Keratinocyte (primary cell): ENCODE measurements at regions not wholly inside any gene's neighbourhood (a gene's known extent, or its start where the extent isn't known, plus 50 kb on each side); places are given as distances from the start of the nearest gene placed in this dataset.

Source experiments
- CTCF ChIP-seq, 3 experiments: IDR thresholded peaks in 1 of 3; conservative IDR thresholded peaks in 1 of 3; optimal IDR thresholded peaks in 1 of 3; 2 replicates in 2 of 3; 3 replicates in 1 of 3; pipeline versions ENCODE3 to v1.5.1; 2011; ENCODE audit warnings: low read length in 3 of 3, mild to moderate bottlenecking in 3 of 3, moderate library complexity in 2 of 3, control low read depth in 1 of 3, inconsistent platforms in 1 of 3; ENCODE audit not compliant: insufficient read depth in 2 of 3; ENCODE audit errors: extremely low read depth in 1 of 3
- EZH2 ChIP-seq: IDR thresholded peaks from one replicate; pipeline ENCODE4 v1.6.1; 2012; ENCODE audit warnings: inconsistent platforms, mild to moderate bottlenecking, low read length, moderate library complexity

DNA sequence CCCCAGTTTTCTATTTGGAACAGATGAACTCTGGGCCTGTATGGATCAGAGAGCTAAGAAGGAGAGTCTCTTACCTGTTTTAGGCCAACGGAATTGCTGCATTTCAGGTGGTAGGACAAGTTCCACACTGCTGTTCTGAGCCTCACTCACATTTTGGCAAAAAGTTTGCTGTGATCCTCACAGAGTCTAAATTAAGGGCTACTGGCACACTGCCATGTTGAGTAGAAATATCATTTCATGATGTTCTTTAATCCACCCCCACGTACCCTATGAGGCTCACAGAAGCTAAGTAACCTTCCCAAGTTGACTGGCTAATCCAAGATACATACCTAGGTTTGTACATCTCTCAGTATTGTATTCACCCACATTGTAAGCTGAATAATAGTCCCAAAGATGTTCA, 447.2 kb downstream of the INHBA start:
- TF ChIP-seq CTCF (optimal IDR thresholded peaks at IDR 0.05 in 1 of 3, IDR thresholded peaks at IDR 0.05 in 1 of 3, conservative IDR thresholded peaks at IDR 0.05 in 1 of 3; ENCODE audit: extremely low read depth in 1 of 3, insufficient read depth in 2 of 3, low read length in 3 of 3) (no peak), EZH2 (no peak)
